C4-2B (cell line): ENCODE measurements at regions not wholly inside any gene's neighbourhood (a gene's known extent, or its start where the extent isn't known, plus 50 kb on each side); places are given as distances from the start of the nearest gene placed in this dataset.

ENCODE experiments used
- H3K27ac ChIP-seq: fragments of 450-650 bp; 2 replicates; pipeline ENCODE4 v1.5.1; 2017
- ZFX ChIP-seq: fragments of 450-650 bp; IDR thresholded peaks from 2 replicates; pipeline ENCODE4 v1.6.1; 2017
- TF ChIP-seq, protein P1 (sequence below): fragments of 450-650 bp; conservative IDR thresholded peaks from 2 replicates; pipeline ENCODE4 v1.5.1; 2017; ENCODE audit warnings: mild to moderate bottlenecking

DNA sequence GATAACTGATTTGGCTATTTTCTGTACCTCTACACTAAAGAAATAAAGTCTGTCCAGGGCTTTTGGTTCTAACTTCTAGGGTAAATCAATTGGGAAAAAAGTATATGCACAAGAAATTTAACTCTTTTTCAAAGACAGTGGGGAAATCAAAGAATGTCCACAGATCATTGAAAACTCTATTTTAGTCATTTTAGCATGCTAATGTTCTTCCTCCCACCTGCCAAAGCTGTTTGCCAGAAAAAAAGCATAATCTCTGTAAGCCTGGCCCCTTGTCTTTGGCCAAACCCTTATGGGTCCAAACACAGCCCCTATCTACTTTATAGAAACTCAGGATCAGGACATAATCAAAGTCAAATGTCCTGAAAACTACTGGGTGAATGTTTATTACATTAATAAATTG, 302.2 kb upstream of the ESRRG start:
- TF ChIP-seq, protein P1, sequence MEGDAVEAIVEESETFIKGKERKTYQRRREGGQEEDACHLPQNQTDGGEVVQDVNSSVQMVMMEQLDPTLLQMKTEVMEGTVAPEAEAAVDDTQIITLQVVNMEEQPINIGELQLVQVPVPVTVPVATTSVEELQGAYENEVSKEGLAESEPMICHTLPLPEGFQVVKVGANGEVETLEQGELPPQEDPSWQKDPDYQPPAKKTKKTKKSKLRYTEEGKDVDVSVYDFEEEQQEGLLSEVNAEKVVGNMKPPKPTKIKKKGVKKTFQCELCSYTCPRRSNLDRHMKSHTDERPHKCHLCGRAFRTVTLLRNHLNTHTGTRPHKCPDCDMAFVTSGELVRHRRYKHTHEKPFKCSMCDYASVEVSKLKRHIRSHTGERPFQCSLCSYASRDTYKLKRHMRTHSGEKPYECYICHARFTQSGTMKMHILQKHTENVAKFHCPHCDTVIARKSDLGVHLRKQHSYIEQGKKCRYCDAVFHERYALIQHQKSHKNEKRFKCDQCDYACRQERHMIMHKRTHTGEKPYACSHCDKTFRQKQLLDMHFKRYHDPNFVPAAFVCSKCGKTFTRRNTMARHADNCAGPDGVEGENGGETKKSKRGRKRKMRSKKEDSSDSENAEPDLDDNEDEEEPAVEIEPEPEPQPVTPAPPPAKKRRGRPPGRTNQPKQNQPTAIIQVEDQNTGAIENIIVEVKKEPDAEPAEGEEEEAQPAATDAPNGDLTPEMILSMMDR = no peak
- TF ChIP-seq ZFX = no peak
- H3K27ac ChIP-seq = no peak overlapping the region

DNA sequence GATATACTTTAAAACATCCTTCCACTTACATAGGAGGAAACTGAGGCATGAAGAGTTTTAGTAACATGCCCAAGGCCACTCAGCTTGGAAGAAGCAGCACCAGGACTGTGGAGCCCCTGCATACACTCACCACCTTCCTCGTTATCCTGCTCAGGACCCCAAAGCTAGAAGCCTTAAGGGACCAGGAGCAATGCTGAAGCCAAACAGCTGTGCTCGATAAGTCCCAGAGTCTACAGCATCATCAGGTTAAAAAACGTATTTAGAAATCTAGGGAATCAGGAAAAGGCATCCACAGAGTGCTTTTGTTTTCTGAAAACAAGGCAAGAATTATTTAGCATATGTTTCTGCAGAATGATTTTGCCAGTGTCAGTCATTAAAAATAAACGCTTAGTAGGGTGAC, 301.7 kb upstream of the ESRRG start:
- no peak overlapping the region for H3K27ac ChIP-seq
- TF ChIP-seq ZFX = no peak
- TF ChIP-seq, protein P1 = no peak

DNA sequence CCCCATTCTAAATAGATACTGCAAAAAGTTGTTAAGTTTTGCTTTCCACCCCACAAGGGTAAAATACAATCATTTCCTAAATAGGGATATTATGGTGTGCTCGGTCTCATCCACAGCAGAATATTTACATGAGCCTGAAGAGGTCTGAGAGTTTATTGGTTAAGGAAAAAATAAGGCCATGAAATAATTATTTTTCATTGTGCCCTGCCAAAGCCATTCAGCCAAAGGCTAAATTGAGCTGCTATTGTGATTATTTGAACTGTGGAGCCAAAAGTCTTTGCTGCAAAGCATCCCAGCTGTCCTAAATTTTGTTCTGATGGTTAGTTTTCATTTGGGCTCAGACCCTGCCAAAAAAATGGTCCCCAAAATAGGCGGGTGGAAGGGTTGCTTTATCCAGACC, 298.7 kb upstream of the ESRRG start:
- TF ChIP-seq, protein P1 = no peak
- no peak for TF ChIP-seq ZFX

GRCh38 chr1:217021400-217021799, 298.2 kb upstream of the ESRRG start:
- no peak overlapping the region for H3K27ac ChIP-seq
- TF ChIP-seq, protein P1 = no peak
- TF ChIP-seq ZFX = no peak

More for the DNA sequence above, 298.7 kb upstream of the ESRRG start:
- H3K27ac ChIP-seq = no peak overlapping the region

DNA sequence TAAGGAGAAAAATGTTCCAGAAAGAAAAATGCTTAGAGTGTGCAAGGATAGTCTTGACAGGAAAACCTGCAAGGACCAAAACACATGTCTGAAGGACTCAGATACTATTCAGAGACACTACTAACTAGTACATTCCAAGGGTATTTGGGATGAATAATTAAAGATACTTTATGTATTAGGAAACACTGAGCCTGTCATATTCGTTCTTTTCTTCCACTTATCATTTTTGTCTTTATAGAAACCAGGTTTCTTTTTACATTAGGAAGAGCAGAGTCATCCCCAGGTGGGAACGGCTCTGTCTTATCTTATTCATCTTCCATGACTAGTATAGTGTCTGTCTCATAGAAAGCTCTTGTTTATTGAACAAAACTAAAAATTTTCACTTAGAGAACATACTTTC, 296.2 kb upstream of the ESRRG start:
- H3K27ac ChIP-seq = no peak overlapping the region
- no peak for TF ChIP-seq ZFX
- TF ChIP-seq, protein P1 = no peak

DNA sequence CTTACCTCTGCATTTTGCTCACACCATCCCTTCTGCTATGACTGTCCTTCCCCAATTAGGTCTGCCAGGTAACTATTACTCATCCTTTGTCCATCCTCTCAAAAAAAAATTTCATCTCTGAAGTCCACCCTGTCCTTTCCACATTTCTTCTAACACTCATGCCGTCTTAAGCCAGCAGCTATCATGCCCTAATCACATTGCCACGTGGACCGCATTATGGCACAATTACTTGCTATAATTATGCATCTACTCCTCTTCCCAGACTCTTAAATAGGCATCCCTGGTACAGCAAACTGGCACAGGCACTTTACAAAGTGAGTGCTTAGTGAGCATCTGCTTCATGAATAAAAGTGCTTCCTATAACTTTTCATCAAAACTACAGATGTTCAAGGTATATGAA, 295.4 kb upstream of the ESRRG start:
- TF ChIP-seq, protein P1 = no peak
- no peak for TF ChIP-seq ZFX
- no peak overlapping the region for H3K27ac ChIP-seq

- H3K27ac ChIP-seq = no peak overlapping the region
- no peak for TF ChIP-seq ZFX
- TF ChIP-seq, protein P1 = no peak
These were observed 293.9 kb upstream of the ESRRG start for GRCh38 chr1:217017165-217017564.
